ENCODE measurements at regions not wholly inside any gene's neighbourhood (a gene's known extent, or its start where the extent isn't known, plus 50 kb on each side); places are given as distances from the start of the nearest gene placed in this dataset.
A peak's percentile ranks its signal among the peaks of the same experiment; 100 is the strongest.

DNA sequence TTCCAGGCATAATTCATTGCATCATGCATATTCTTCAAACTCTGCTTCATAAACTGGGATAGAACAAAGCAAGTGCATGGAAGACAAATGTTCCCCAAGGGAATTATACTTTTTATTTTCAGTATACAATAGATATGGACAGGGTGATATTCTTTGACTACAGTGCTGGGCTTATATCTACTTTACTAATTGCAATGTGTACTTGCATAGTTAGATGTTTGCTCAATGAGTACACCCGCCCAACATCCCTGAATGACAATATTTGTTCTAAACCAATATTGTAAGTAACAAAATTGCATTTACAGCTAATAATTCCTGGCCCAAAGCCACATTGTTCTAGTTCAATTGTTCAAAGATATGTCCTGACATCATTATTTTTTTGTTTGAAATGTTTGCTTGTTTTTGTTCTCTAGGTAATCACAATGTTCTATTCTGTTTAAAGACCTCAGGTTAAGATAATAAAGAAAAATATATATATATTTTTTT is 171.4 kb downstream of the PTN start:
- H4K20me1 ChIP-seq (ENCODE audit: insufficient read depth, low read length): no peaks in the 10 kb centered on the region
- H3K27me3 ChIP-seq (ENCODE audit: insufficient read depth, low read length, poor library complexity): no peaks in the 10 kb centered on the region
- H3K9me3 ChIP-seq (ENCODE audit: insufficient read depth, low read length, severe bottlenecking): peaks cover 3% of the 10 kb centered on the region
- ATAC-seq (ENCODE audit: insufficient read depth, low read depth): no peak
- no peaks in the 10 kb centered on the region for H3K79me2 ChIP-seq (ENCODE audit: insufficient read depth, low read length)
- DNase-seq: no peak
- H3K4me2 ChIP-seq (ENCODE audit: insufficient read depth, low read length): no peak overlapping the region
- no peak overlapping the region for H3K9ac ChIP-seq (ENCODE audit: low read depth, low read length)
- no peak overlapping the region for H3K4me3 ChIP-seq (ENCODE audit: low read depth in 1 of 2, low read length in 2 of 2)
- H3K36me3 ChIP-seq (ENCODE audit: insufficient read depth, low read length): no peaks in the 10 kb centered on the region
- TF ChIP-seq CTCF (IDR thresholded peaks at IDR 0.05; ENCODE audit: borderline replicate concordance, extremely low read depth, low read length, poor library complexity, severe bottlenecking) (no peak), EZH2 (IDR thresholded peaks at IDR 0.05; ENCODE audit: borderline replicate concordance, low read depth, low read length, severe bottlenecking) (no peak)
- no peak overlapping the region for H2AFZ ChIP-seq (ENCODE audit: low read depth, low read length)
- H3K4me1 ChIP-seq (ENCODE audit: insufficient read depth, low read length): no peaks in the 10 kb centered on the region
- H3K27ac ChIP-seq (ENCODE audit: low read length): no peak overlapping the region

- no peak for ATAC-seq (ENCODE audit: insufficient read depth, low read depth)
- DNase-seq: no peak
Measured at GRCh38 chr7:137169282-137169698, 174.2 kb downstream of the PTN start.

DNA sequence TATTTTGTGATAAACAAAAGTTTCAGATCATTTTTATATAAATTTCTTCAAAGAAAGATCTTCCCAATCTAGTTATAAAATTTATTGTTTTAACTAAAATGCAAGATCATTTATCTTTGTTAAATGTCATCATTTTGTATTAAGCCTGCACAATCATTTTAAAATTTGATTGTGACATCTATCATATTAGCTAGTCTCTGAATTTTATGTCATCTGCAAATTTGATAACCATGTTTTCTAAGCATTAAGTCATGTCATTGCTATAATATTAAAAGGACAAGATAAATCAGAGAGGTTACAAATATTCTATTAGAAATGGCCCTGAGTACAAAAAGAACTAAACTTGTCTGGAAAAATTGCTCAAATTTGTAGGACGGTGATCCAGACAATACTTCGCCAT is 175.9 kb downstream of the PTN start:
- Histone ChIP-seq H3K9ac (ENCODE audit: low read depth, low read length) (no peak overlapping the region), H2AFZ (ENCODE audit: low read depth, low read length) (no peak overlapping the region), H3K27ac (ENCODE audit: low read length) (no peak overlapping the region), H3K27me3 (ENCODE audit: insufficient read depth, low read length, poor library complexity) (no peaks in the 10 kb centered on the region), H3K9me3 (ENCODE audit: insufficient read depth, low read length, severe bottlenecking) (no peaks in the 10 kb centered on the region), H4K20me1 (ENCODE audit: insufficient read depth, low read length) (no peaks in the 10 kb centered on the region), H3K4me3 (ENCODE audit: low read depth in 1 of 2, low read length in 2 of 2) (no peak overlapping the region), H3K36me3 (ENCODE audit: insufficient read depth, low read length) (no peaks in the 10 kb centered on the region), H3K79me2 (ENCODE audit: insufficient read depth, low read length) (no peaks in the 10 kb centered on the region), H3K4me2 (ENCODE audit: insufficient read depth, low read length) (no peak overlapping the region), H3K4me1 (ENCODE audit: insufficient read depth, low read length) (no peaks in the 10 kb centered on the region)
- no peak for ATAC-seq (ENCODE audit: insufficient read depth, low read depth)
- no peak for DNase-seq
- TF ChIP-seq CTCF (IDR thresholded peaks at IDR 0.05; ENCODE audit: borderline replicate concordance, extremely low read depth, low read length, poor library complexity, severe bottlenecking) (no peak), EZH2 (IDR thresholded peaks at IDR 0.05; ENCODE audit: borderline replicate concordance, low read depth, low read length, severe bottlenecking) (no peak)

More at GRCh38 chr7:137169282-137169698, 174.2 kb downstream of the PTN start:
- no peaks in the 10 kb centered on the region for H3K79me2 ChIP-seq (ENCODE audit: insufficient read depth, low read length)
- no peaks in the 10 kb centered on the region for H3K4me1 ChIP-seq (ENCODE audit: insufficient read depth, low read length)
- H3K27ac ChIP-seq (ENCODE audit: low read length): no peak overlapping the region
- H3K36me3 ChIP-seq (ENCODE audit: insufficient read depth, low read length): no peaks in the 10 kb centered on the region
- no peak overlapping the region for H3K4me2 ChIP-seq (ENCODE audit: insufficient read depth, low read length)
- H2AFZ ChIP-seq (ENCODE audit: low read depth, low read length): no peak overlapping the region
- no peaks in the 10 kb centered on the region for H3K27me3 ChIP-seq (ENCODE audit: insufficient read depth, low read length, poor library complexity)
- no peaks in the 10 kb centered on the region for H3K9me3 ChIP-seq (ENCODE audit: insufficient read depth, low read length, severe bottlenecking)
- no peaks in the 10 kb centered on the region for H4K20me1 ChIP-seq (ENCODE audit: insufficient read depth, low read length)
- TF ChIP-seq EZH2 (IDR thresholded peaks at IDR 0.05; ENCODE audit: borderline replicate concordance, low read depth, low read length, severe bottlenecking): no peak
- TF ChIP-seq CTCF (IDR thresholded peaks at IDR 0.05; ENCODE audit: borderline replicate concordance, extremely low read depth, low read length, poor library complexity, severe bottlenecking): peak; percentile 49
- H3K9ac ChIP-seq (ENCODE audit: low read depth, low read length): no peak overlapping the region
- no peak overlapping the region for H3K4me3 ChIP-seq (ENCODE audit: low read depth in 1 of 2, low read length in 2 of 2)

GRCh38 chr7:137166363-137166762 is 177.2 kb downstream of the PTN start:
- no peak overlapping the region for H3K4me3 ChIP-seq (ENCODE audit: low read depth in 1 of 2, low read length in 2 of 2)
- H3K79me2 ChIP-seq (ENCODE audit: insufficient read depth, low read length): no peaks in the 10 kb centered on the region
- H2AFZ ChIP-seq (ENCODE audit: low read depth, low read length): no peak overlapping the region
- ATAC-seq (ENCODE audit: insufficient read depth, low read depth) (no peak), DNase-seq (no peak)
- no peak overlapping the region for H3K9ac ChIP-seq (ENCODE audit: low read depth, low read length)
- H3K36me3 ChIP-seq (ENCODE audit: insufficient read depth, low read length): no peaks in the 10 kb centered on the region
- no peaks in the 10 kb centered on the region for H3K9me3 ChIP-seq (ENCODE audit: insufficient read depth, low read length, severe bottlenecking)
- H3K4me2 ChIP-seq (ENCODE audit: insufficient read depth, low read length): no peak overlapping the region
- no peaks in the 10 kb centered on the region for H3K4me1 ChIP-seq (ENCODE audit: insufficient read depth, low read length)
- no peak for TF ChIP-seq EZH2 (IDR thresholded peaks at IDR 0.05; ENCODE audit: borderline replicate concordance, low read depth, low read length, severe bottlenecking)
- TF ChIP-seq CTCF (IDR thresholded peaks at IDR 0.05; ENCODE audit: borderline replicate concordance, extremely low read depth, low read length, poor library complexity, severe bottlenecking): no peak
- no peak overlapping the region for H3K27ac ChIP-seq (ENCODE audit: low read length)
- no peaks in the 10 kb centered on the region for H3K27me3 ChIP-seq (ENCODE audit: insufficient read depth, low read length, poor library complexity)
- no peaks in the 10 kb centered on the region for H4K20me1 ChIP-seq (ENCODE audit: insufficient read depth, low read length)
